ENCODE measurements at regions not wholly inside any gene's neighbourhood (a gene's known extent, or its start where the extent isn't known, plus 50 kb on each side); places are given as distances from the start of the nearest gene placed in this dataset.
"Not testable (repeated sequence)": the region's sequence is repeated elsewhere in the genome, so short reads cannot be mapped to it uniquely, and the experiment has no call there.

DNA sequence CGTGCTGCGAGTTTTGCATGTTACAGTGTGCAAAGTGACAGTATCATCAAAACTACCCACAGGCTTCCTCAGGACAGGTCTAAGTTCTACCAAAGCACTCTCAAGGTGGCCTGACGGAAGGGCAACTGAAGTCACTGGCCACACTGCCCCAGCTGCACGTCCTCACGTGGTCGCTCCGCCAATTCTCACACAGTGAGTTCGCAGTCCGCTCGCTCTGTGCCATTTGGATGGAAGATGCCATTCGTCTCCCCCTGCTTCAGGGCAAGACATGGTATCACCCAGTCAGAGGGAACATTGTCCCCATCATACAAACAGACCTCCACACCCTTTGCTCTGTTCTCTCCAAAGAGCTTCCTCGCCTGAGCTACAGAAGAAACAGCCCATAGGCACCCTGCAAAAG lies 109.6 kb upstream of the COBL start:
- DNase-seq = no peak

DNA sequence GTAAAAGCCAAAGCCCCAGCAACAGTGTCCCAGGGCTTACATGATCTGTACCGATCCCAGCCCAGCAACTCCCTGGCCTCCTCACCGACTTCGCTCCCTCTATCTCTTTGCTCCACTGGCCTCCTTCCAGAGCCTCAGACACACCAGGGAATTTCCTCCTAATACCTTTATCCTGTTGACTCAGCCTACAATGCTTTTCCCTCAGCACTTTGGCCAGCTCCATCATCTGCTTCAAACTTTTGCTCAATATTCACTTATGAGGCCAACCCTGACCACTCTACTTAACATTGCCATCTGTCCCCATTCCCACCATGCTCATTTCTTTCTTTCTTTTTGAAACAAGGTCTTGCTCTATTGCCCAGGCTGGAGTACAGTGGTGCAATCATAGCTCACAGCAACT lies 93.3 kb upstream of the COBL start:
- DNase-seq = not testable (repeated sequence)

DNA sequence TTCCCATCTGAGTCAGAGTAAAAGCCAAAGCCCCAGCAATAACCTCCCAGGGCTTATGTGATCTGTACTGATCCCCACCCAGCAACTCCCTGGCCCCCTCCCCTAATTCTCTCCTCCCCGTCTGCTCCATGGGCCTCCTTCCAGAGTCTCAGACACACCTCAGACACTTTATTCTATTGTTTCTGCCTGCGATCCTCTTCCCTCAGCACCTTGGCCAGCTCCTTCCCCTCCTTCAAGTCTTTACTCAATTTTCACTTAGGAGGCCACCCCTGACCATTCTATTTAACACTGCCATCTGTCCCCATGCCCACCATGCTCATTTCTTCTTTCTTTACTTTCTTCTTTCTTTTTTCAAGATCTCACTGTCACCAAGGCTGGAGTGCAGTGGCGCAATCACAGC lies 81.0 kb upstream of the COBL start:
- not testable (repeated sequence) for DNase-seq

DNA sequence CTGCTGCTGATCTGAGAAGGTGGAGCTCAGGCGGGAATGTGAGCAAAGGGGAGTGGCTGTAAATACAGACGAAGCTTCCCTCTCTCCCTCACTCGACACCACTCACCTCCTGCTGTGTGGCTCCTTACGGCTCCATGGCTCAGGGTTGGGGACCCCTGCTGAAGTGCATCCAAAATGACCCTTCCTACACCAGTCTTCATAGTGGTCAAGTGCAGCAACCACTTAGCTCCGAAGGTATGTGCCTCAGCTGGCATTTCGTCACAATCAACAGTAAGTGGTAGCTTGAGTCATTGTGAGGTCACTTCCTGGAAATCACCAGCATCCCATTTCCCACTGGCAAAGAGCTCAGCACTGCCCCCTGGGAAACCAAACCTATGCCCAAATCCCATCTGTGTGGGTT lies 76.4 kb upstream of the COBL start:
- DNase-seq = not testable (repeated sequence)

DNA sequence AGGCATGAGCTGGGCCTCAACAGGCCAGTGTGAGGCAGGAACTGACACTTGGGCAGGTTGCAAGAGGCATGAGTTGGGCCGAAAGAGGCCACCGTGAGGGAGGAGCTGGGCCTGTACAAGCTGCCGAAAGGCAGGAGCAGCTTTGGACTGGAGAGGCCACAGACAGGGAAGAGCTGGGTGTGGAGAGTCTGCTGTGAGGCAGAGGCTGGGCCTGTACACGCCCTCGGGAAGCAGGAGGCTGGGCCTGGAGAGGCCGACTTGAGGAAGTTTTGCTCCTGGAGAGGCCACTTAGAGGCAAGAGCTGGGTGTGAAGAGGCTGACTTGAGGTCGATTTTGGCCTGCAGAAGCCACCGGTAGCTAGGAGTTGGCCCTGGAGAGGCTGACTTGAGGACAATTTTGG lies 73.3 kb upstream of the COBL start:
- not testable (repeated sequence) for DNase-seq

DNA sequence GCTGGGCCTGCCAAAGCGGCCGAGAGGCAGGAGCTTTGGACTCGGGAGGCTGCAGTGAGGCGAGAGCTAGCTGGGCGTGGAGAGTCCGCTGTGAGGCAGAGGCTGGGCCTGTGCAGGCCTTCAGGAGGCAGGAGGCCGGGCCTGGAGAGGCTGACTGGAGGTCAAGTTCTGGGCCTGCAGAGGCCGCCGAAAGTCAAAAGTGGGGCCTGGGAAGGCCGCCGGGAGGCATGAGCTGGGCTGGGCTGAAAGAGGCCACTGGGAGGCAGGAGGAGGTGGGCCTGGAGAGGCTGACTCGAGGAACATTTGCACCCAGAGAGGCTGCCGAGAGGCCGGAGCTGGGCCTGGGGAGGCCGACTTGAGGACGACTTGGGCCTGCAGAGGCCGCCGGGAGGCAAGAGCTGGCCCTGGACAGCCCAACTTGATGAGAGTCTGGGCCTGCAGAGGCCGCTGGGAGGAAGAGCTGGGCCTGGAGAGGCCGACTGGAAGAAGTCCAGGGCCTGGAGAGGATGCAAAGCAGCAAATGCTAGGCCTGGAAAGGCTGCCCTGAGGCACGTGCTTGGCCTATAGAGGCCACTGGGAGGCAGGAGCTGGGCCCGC lies 72.7 kb upstream of the COBL start:
- DNase-seq = not testable (repeated sequence)

DNA sequence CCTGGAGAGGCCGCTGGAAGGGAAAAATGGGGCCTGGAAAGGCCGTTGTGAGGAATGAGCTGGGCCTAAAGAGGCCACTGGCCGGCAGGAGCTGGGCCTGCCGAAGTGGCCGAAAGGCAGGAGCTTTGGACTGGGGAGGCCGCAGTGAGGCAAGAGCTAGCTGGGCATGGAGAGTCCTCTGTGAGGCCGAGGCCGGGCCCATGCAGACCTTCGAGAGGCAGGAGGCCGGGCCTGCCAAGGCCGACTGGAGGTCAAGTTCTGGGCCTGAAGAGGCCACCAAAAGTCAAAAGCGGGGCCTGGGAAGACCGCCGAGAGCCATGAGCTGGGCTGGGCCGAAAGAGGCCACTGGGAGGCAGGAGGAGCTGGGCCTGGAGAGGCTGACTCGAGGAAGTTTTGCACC lies 71.6 kb upstream of the COBL start:
- DNase-seq = not testable (repeated sequence)

DNA sequence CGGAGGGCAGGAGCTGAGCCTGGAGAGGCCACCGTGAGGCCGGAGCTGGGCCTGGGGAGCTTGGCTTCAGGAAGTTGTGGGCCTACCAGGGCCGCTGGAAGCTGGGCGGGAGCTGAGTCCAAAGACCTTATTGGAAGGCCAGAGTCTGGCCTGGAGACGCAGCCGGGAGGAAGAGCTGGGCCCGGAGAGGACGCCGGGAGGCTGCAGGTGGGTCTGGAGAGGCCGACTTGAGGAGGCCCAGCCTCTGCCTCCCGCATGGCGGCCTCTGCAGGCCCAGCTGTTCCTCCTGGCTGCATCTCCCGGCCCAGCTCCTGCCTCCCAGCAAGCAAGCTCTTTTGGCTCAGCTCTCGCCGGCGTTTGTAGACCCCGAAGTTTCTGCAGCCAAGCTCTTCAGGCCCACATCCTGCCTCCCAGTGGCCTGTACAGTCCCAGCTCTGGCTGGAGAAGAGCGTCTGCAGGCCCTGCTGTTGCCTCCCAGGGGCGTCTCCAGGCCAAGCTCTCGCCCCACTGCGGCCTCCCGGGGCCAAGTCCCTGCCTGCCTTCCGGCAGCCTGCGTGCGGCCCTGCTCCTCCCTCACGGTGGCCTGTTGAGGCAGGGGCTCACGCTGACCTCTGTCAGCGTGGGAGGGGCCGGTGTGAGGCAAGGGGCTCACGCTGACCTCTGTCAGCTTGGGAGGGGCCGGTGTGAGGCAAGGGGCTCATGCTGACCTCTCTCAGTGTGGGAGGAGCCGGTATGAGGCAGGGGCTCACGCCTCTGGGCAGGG lies 70.4 kb upstream of the COBL start:
- DNase-seq = not testable (repeated sequence)

DNA sequence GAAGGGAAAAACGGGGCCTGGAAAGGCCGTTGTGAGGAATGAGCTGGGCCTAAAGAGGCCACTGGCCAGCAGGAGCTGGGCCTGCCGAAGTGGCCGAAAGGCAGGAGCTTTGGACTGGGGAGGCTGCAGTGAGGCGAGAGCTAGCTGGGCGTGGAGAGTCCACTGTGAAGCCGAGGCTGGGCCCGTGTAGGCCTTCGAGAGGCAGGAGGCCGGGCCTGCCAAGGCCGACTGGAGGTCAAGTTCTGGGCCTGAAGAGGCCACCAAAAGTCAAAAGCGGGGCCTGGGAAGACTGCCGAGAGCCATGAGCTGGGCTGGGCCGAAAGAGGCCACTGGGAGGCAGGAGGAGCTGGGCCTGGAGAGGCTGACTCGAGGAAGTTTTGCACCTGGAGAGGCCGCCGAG lies 69.6 kb upstream of the COBL start:
- DNase-seq = not testable (repeated sequence)

DNA sequence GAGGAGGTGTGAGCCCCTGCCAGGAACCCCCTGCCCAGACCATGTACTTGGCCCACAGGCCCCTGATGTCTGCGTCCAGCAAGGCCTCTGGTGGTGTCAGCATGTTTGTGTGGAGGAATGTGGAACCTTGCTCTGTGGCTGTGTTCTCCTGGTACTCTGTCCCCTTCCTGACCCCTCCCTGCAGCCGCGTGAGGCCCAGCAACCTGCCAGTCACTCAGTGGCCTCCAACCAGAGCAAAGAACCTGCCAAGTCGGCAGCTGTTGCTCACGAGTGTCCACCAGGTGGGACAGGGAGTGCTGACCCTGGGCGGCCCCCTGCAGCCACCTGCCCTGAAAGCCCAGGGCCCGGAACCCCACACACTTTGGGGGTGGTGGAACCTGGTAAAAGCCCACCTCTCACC lies 65.6 kb upstream of the COBL start:
- DNase-seq = not testable (repeated sequence)

DNA sequence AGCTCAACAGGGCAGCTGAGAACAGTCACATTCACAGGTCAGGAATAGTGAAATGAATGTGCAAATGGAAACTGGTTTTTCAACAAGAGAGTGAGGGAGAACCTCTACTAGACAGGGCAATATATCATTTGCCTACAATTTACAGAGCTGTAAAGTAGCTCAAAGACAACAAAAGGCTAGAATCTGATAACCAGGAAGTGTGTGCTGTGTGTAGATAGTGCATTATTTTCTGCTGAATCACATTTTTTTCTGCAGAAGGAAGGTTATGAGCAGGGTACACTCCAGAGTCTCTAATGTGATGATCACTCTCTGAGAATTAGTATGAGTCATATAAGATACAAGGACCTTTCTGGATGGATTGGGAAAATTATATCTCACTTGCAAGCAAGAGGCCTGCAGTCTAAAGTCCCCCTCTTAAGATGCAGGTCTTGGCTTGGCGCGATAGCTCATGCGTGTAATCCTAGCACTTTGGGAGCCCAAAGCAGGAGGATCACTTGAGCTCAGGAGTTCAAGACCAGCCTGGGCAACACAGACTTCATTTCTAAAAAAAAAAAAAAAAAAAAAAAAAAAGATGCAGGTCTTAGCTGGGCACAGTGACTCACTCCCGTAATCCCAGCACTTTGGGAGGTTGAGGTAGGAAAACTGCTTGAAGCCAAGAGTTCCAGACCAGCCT lies 59.9 kb upstream of the COBL start:
- DNase-seq = no peak

DNA sequence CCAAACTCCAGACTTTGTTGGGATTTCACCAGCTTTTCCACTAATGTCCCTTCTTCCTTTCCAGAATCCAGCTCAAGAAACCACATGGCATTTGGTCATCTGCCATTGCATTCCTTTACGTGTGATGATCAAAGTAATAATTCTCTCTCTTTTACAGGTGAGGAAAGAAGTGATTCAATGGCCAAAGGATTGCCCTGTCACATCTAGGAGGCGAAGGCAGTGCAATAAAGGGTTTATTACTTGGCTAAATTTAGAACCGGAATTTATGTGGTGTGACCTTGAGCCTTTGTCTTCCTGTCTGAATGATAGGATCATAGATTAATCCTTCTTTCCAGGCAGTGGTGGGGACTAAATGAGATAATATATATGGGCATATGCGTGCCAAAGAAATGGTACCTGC lies 58.3 kb upstream of the COBL start:
- DNase-seq = no peak

DNA sequence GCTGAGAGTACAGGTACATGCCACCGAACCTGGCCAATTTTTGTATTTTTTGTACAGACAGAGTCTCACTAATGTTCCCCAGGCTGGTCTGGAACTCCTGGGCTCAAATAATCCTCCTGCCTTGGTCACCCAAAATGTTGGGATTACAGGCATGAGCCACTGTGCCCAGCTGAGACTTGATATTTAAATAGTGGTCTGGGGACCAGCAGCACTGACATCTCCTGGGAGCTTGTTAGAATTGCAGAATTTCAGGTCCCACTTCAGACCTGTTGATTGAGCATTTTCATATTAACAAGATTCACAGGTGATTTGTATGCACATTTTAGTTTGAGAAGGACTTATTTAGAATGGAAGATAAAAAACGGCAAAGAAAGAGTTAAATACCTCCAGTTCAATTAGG lies 57.0 kb upstream of the COBL start:
- not testable (repeated sequence) for DNase-seq

DNA sequence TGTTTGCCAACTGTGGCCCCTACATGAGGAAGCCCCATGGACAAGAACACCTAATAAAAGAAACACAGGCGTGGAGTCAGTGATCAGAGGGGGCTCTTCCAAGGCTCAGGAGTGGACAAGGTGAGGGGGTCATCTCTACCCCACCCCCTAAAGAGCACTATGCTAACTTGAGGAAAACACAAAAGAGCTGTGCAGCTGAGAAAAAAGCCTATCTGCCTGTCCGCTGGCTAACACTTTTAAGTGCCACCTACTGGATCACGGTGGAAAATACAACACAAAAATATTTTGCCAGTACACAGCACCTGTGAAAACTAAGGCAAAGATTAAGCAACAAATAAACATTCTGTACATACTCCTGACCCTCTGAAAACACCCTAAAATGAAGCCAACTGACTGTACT lies 53.1 kb upstream of the COBL start:
- peak; percentile 8 to 30 (median 11) for DNase-seq

DNA sequence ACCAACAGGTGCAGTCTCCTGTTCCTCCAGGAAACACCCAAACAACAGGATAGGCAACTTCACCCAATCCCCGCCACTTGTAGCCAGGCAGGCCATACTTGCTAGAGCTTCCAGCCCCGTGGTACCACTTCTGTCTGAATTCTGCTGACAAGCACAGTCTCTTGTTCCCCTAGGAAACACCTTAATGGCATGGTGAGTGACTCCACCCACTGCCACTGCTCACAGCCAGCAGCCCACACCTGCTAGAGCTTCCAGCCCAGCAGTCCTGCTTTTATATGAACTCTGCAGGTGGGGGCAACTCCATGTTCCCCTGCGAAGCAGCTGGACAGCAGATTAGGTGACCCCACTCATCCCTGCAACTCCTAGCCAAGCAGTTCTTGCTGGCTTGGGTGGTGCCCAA lies 52.6 kb upstream of the COBL start:
- not testable (repeated sequence) for DNase-seq

DNA sequence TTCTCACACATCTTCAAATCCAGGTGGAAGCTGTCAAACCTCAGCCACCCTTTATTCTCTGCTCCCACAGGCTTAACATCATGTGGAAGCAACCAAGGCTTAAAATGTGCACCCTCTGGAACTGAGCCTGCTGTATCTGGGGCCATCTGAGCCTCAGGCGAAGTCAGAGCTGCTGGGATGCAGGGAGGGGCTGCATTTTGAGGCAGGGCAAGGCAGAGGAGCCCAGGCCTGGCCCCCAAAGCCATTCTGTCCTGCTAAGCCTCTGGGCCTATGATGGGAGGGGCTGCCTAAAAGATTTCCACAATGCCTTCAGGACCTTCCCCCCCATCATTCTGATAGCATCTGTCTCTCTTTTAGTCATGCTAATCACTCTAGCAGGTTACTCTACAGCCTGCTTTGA lies 51.7 kb upstream of the COBL start:
- no peak for DNase-seq

DNA sequence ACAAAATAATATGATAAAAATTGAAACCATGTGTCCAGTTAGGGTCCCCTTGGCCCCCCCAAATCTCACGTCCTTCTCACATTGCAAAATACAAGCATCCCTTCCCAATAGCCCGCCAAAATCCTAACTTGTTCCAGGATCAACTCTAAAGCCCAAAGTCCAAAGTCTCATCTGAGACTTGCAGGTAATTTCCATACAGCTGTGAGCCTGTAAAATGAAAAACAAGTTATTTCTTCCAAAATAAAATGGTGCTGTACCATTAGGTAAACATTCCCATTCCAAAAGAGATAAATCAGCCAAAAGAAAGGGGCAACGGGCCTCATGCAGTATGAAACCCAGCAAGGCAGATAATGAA lies 51.0 kb upstream of the COBL start:
- no peak for DNase-seq

DNA sequence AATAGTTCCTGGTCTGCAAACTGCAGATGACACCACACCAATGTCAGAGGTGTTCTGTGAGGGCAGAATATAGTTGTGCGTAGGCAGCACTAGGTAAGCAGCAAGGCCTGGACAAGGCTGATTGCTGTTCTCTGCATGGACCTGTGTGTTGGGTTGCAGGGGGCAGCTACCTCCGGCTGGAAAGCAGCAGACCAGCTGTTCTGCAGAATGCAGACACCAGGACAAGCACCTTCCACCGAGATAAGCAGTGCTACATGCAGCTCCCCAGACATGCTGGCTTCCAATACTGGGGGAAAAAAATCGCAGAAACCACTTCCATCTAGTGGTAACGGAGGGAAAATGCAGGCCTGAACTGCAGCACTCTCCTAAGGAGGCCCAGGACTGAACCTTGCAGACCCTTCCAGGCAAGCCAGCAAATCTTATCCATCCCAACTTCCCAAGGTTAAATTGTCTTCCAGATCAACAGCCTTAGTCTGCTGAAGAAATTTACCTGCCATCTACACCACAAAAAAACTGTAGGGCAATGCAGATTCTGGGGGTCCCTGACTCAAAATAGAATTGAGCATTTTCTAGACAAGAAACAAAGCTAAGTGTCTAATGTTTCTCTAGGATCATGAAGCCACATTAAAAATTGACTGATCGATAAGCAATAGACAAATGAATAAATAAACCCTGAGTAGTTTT lies 50.5 kb upstream of the COBL start:
- DNase-seq = peak; percentile 21 to 49 (median 45)

All from suppressor macrophage (primary cell).